ENCODE measurements at regions not wholly inside any gene's neighbourhood (a gene's known extent, or its start where the extent isn't known, plus 50 kb on each side); places are given as distances from the start of the nearest gene placed in this dataset.

GRCh38 chr3:95037927-95038326, 975.1 kb downstream of the NSUN3 start:
- TF ChIP-seq, protein P1, sequence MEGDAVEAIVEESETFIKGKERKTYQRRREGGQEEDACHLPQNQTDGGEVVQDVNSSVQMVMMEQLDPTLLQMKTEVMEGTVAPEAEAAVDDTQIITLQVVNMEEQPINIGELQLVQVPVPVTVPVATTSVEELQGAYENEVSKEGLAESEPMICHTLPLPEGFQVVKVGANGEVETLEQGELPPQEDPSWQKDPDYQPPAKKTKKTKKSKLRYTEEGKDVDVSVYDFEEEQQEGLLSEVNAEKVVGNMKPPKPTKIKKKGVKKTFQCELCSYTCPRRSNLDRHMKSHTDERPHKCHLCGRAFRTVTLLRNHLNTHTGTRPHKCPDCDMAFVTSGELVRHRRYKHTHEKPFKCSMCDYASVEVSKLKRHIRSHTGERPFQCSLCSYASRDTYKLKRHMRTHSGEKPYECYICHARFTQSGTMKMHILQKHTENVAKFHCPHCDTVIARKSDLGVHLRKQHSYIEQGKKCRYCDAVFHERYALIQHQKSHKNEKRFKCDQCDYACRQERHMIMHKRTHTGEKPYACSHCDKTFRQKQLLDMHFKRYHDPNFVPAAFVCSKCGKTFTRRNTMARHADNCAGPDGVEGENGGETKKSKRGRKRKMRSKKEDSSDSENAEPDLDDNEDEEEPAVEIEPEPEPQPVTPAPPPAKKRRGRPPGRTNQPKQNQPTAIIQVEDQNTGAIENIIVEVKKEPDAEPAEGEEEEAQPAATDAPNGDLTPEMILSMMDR (IDR thresholded peaks at IDR 0.05; ENCODE audit: borderline replicate concordance, extremely low read depth, low read length, poor library complexity, severe bottlenecking) = no peak
- TF ChIP-seq EZH2 (IDR thresholded peaks at IDR 0.05; ENCODE audit: borderline replicate concordance, low read depth, low read length, severe bottlenecking) = no peak

All from DND-41 (cell line).